ENCODE measurements at regions not wholly inside any gene's neighbourhood (a gene's known extent, or its start where the extent isn't known, plus 50 kb on each side); places are given as distances from the start of the nearest gene placed in this dataset.

DNA sequence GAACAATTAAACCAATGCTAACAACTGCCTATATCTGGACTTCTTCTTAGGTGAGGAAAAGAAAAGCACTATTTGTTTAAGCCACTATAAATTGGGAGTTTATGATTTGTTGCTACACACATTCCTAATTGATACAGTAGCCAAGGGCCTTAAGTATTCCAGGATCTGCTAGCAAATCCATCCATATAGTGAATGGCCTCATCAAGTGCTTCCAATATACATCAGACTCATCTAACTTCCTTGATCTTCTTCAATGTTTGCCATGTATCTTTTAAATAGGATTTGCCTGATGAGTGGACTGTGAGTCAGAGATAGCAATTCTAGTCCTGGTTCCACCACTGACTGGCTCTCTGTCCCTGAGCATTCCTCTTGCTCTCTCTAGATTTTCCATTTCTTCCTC is 430.2 kb downstream of the OMA1 start:
- Histone ChIP-seq H3K4me3 (no peak overlapping the region), H3K9me3 (ENCODE audit: low read depth) (no peaks in the 10 kb centered on the region), H3K36me3 (replicated peaks; ENCODE audit: insufficient read depth, low read depth) (no peaks in the 10 kb centered on the region), H3K4me1 (ENCODE audit: insufficient read depth) (no peaks in the 10 kb centered on the region), H4K20me1 (ENCODE audit: insufficient read depth, poor library complexity, severe bottlenecking) (no peaks in the 10 kb centered on the region), H2AFZ (no peak overlapping the region), H3K79me2 (no peaks in the 10 kb centered on the region), H3K9me2 (replicated peaks; ENCODE audit: insufficient read depth) (no peaks in the 10 kb centered on the region), H3K4me2 (no peak overlapping the region), H3K27me3 (no peaks in the 10 kb centered on the region), H3K27ac (no peak overlapping the region)
- no peak for TF ChIP-seq EZH2 (IDR thresholded peaks at IDR 0.05; ENCODE audit: borderline replicate concordance)
- TF ChIP-seq EZH2phosphoT487 (IDR thresholded peaks at IDR 0.05; ENCODE audit: low read depth, severe bottlenecking, unreplicated experiment) = no peak
- TF ChIP-seq, protein P1, sequence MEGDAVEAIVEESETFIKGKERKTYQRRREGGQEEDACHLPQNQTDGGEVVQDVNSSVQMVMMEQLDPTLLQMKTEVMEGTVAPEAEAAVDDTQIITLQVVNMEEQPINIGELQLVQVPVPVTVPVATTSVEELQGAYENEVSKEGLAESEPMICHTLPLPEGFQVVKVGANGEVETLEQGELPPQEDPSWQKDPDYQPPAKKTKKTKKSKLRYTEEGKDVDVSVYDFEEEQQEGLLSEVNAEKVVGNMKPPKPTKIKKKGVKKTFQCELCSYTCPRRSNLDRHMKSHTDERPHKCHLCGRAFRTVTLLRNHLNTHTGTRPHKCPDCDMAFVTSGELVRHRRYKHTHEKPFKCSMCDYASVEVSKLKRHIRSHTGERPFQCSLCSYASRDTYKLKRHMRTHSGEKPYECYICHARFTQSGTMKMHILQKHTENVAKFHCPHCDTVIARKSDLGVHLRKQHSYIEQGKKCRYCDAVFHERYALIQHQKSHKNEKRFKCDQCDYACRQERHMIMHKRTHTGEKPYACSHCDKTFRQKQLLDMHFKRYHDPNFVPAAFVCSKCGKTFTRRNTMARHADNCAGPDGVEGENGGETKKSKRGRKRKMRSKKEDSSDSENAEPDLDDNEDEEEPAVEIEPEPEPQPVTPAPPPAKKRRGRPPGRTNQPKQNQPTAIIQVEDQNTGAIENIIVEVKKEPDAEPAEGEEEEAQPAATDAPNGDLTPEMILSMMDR (IDR thresholded peaks at IDR 0.05; ENCODE audit: poor library complexity) = no peak
- DNase-seq (ENCODE audit: low spot score) = no peak

DNA sequence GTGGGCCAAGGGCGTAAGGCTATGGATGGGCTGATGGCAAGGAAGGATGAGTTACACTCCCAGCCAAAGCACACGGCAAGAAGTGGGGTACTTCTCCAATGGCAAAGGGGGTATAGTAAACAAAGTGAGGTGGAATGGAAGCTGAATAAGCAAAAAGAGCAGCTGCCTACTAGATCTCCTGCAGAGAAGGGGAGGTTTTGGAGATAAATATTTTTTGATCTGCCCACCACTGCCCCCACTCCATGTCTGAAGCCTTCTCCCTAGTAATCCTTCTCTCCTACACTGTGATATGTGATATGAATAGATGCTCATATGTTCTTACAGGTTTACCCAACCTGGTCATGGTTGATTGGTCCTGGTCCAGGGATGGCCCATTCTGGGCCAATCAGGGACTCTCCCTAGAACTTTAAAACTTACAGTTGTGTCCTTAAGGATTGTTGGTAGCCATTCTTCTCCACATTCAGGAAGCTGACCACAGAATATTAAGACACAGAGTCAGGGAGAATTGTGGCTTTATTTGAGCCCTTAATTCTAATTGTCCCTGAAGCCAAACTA is 436.8 kb downstream of the OMA1 start:
- Histone ChIP-seq H3K36me3 (replicated peaks; ENCODE audit: insufficient read depth, low read depth) (no peaks in the 10 kb centered on the region), H3K79me2 (no peaks in the 10 kb centered on the region), H3K4me1 (ENCODE audit: insufficient read depth) (no peaks in the 10 kb centered on the region), H3K9me3 (ENCODE audit: low read depth) (no peaks in the 10 kb centered on the region), H3K4me2 (no peak overlapping the region), H3K27me3 (no peaks in the 10 kb centered on the region), H3K9me2 (replicated peaks; ENCODE audit: insufficient read depth) (no peaks in the 10 kb centered on the region), H3K4me3 (no peak overlapping the region), H4K20me1 (ENCODE audit: insufficient read depth, poor library complexity, severe bottlenecking) (no peaks in the 10 kb centered on the region), H3K27ac (no peak overlapping the region), H2AFZ (no peak overlapping the region)
- TF ChIP-seq, protein P1 (IDR thresholded peaks at IDR 0.05; ENCODE audit: poor library complexity) = no peak
- TF ChIP-seq EZH2 (IDR thresholded peaks at IDR 0.05; ENCODE audit: borderline replicate concordance) = no peak
- no peak for TF ChIP-seq EZH2phosphoT487 (IDR thresholded peaks at IDR 0.05; ENCODE audit: low read depth, severe bottlenecking, unreplicated experiment)
- 100% methylated on average over 2 of the region's 2 CpGs for WGBS (ENCODE audit: low lambda C conversion rate, missing lambda C conversion rate)
- no peak for DNase-seq (ENCODE audit: low spot score)

DNA sequence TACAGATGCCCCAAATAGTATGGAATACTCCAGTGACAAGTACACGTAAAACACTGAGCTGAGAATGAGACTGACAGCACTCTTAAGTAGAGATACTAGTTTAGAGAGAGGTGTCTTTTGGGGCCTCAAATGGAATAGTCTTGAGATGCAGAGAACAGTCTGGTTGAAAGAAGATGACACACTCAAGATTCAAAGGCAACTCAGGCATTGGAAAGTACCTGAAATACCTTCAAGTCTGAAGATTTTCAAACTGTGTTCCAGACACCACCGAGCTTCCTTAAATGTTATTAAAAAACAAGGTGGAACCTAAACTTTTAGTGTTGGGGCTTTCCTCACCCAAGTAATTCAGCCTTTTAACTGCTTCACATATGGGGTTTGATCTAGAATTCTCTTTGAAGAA is 437.7 kb downstream of the OMA1 start:
- Histone ChIP-seq H4K20me1 (ENCODE audit: insufficient read depth, poor library complexity, severe bottlenecking) (no peaks in the 10 kb centered on the region), H3K27ac (no peak overlapping the region), H3K4me2 (no peak overlapping the region), H3K9me3 (ENCODE audit: low read depth) (no peaks in the 10 kb centered on the region), H3K4me3 (no peak overlapping the region), H3K36me3 (replicated peaks; ENCODE audit: insufficient read depth, low read depth) (no peaks in the 10 kb centered on the region), H3K4me1 (ENCODE audit: insufficient read depth) (no peaks in the 10 kb centered on the region), H2AFZ (no peak overlapping the region), H3K9me2 (replicated peaks; ENCODE audit: insufficient read depth) (no peaks in the 10 kb centered on the region), H3K27me3 (no peaks in the 10 kb centered on the region), H3K79me2 (no peaks in the 10 kb centered on the region)
- TF ChIP-seq EZH2phosphoT487 (IDR thresholded peaks at IDR 0.05; ENCODE audit: low read depth, severe bottlenecking, unreplicated experiment) (no peak), EZH2 (IDR thresholded peaks at IDR 0.05; ENCODE audit: borderline replicate concordance) (no peak)
- TF ChIP-seq, protein P1 (IDR thresholded peaks at IDR 0.05; ENCODE audit: poor library complexity) = no peak
- no peak for DNase-seq (ENCODE audit: low spot score)
- 72% methylated on average over 2 of the region's 2 CpGs for WGBS (ENCODE audit: low lambda C conversion rate, missing lambda C conversion rate)

DNA sequence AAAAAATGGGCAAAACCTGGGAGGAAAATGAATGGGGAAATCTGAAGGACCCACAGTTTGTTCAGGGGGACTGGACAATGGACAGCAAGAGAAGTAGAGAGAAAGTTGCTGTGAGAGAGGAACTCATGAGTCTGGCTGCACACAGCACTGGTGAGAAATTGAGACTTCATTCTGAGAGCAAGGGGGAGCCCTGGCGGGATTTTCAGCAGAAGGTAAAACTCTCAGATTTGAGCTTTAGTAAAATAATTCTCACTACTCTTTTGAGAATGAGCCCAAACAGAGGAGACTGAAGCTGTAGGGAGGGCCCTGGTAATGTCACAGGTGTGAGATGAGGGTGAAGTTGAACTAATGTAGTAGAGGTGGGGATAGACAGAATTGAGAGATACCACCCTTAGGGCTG is 438.6 kb downstream of the OMA1 start:
- H3K36me3 ChIP-seq (replicated peaks; ENCODE audit: insufficient read depth, low read depth) = no peaks in the 10 kb centered on the region
- no peak for DNase-seq (ENCODE audit: low spot score)

More for the DNA sequence above, 438.6 kb downstream of the OMA1 start:
- Histone ChIP-seq H3K9me2 (replicated peaks; ENCODE audit: insufficient read depth) (no peaks in the 10 kb centered on the region), H3K9me3 (ENCODE audit: low read depth) (no peaks in the 10 kb centered on the region), H3K27me3 (no peaks in the 10 kb centered on the region), H3K27ac (no peak overlapping the region), H3K4me1 (ENCODE audit: insufficient read depth) (no peaks in the 10 kb centered on the region), H3K79me2 (no peaks in the 10 kb centered on the region), H2AFZ (no peak overlapping the region), H4K20me1 (ENCODE audit: insufficient read depth, poor library complexity, severe bottlenecking) (no peaks in the 10 kb centered on the region), H3K4me3 (no peak overlapping the region), H3K4me2 (no peak overlapping the region)
- TF ChIP-seq EZH2phosphoT487 (IDR thresholded peaks at IDR 0.05; ENCODE audit: low read depth, severe bottlenecking, unreplicated experiment) = no peak
- TF ChIP-seq, protein P1 (IDR thresholded peaks at IDR 0.05; ENCODE audit: poor library complexity) = no peak
- no peak for TF ChIP-seq EZH2 (IDR thresholded peaks at IDR 0.05; ENCODE audit: borderline replicate concordance)
- WGBS (ENCODE audit: low lambda C conversion rate, missing lambda C conversion rate) = 100% methylated on average over 1 of the region's 1 CpG
